ENCODE measurements at regions not wholly inside any gene's neighbourhood (a gene's known extent, or its start where the extent isn't known, plus 50 kb on each side); places are given as distances from the start of the nearest gene placed in this dataset.

DNA sequence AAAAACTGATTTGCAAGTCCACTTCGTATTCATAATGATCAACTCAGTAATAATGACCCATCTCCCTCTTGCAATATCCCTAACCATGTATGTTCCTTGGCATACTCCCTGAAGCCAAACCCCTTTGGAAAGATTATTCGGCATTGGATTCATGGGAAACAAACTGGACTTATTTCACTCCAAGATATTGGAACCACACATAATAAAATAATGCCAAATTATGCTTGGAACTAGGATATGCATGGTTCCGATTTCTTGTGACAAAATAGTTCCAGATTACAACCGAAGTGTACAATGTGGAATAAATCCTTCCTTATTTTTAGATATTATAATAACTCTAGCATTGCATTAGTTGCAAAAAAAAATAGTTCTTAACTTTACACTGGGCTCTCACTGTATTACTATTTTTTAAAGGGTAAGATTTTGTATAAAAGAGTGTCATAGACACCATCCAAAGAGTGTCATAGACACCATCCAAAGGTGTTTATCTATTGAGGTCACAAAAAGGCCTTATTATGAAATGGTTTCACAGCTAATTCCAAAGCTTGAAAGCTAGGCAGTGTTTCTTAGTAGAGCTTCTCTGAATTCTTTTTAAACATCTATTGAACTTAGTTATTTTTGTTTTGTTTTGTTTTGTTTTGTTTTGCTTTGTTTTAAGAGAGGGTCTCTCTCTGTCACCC lies 410.9 kb upstream of the JARID2 start:
- no peak for DNase-seq (ENCODE audit: low spot score)

DNA sequence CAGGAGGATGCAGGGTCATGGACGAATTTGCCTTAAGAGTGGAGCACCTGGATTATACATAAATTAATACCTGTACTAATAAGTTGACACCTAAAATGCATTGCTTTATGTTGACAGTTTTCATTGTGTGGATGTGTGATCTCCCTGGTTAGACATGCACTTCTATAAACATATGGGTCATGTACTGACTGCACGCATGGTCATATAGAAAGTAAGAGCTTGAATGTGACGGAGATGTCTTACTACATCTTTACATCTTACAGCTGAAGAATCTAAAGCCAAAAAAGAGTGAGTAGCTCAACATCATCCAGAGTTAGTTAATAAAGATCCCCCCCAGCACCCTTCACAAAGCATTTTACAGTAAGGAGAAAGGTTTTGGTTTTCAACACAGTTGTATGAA lies 408.4 kb upstream of the JARID2 start:
- DNase-seq (ENCODE audit: low spot score) = no peak

DNA sequence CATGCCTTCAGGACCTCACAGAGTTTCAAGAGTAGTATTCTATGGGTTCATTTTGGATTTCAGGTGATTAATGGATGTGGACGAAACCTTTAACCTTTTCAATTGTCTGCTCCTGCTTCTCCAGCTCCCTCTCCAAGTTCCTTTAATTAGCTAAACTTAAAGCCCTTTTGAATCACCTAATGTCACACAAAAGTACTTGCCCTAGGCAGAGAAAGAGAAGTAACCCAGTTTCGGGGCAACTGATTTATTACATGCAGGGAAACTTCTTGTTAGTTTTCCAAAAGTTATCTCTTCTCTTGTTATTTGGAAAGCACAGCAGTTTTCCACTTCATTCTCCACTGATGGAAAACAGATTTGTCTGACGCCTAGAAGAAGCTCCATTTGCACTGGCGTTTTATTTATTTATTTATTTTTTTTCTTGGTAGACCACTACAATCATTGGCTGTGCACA lies 407.7 kb upstream of the JARID2 start:
- DNase-seq (ENCODE audit: low spot score) = no peak

DNA sequence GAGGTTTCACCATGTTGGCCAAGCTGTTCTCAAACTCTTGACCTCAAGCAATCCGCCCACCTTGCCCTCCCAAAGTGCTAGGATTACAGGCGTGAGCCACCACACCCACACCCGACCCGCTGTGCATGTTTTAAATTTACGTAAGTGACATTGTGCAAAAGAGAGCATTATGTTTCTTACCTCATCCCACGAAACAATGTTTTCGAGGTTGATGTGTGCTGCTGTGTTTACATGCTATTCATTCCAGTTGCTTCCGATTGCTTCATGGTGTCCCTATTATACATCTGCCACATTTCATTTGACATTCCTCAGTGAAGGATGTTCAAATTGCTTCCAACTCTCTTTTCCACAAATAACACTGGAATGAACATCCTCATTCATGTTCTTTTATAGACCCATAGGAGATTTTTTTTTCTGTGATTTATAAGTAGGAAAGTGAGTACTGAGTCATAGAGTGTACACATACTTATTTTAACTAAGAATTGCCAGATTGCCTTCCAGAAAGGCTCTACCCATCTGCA lies 403.9 kb upstream of the JARID2 start:
- no peak for DNase-seq (ENCODE audit: low spot score)

- no peak for DNase-seq (ENCODE audit: low spot score)
These were observed 401.5 kb upstream of the JARID2 start for GRCh38 chr6:14844411-14844810.

DNA sequence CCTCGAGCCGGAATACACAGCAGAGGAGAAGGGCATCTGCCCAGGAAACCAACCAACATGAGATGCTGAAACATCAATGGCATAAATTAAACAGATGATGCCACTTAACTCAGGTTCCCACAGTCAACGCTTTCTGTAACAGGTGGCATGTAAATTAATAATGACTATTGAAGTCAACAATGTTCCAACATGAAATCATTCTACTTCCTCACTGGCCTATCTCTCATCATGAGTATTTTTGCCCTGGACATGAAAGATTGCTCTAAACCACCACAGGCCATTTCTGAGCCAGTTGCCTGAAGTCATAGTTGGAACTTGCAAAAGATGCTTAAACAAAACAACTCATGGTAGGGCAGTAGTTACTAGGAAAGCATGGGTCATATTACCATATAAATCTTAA lies 397.9 kb upstream of the JARID2 start:
- no peak for DNase-seq (ENCODE audit: low spot score)

GRCh38 chr6:14849185-14849584 lies 396.7 kb upstream of the JARID2 start:
- no peak for DNase-seq (ENCODE audit: low spot score)

DNA sequence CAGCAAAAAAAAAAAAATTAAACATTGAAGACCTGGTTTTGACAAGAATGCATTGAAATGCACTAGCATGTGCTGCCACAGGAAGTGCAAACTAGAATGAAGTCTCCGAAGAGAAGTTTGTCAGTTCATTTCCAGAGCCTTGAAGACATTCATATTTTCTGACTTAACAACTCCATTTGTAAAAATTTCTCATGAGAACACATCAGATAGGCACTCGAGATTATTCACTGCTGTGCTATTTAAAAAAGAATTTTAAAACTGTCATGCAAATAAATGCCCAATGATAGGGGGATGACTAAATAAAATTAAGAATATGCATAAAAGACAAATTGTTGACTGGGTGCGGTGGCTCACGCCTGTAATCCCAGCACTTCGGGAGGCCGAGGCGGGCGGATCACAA lies 394.6 kb upstream of the JARID2 start:
- no peak for DNase-seq (ENCODE audit: low spot score)

DNA sequence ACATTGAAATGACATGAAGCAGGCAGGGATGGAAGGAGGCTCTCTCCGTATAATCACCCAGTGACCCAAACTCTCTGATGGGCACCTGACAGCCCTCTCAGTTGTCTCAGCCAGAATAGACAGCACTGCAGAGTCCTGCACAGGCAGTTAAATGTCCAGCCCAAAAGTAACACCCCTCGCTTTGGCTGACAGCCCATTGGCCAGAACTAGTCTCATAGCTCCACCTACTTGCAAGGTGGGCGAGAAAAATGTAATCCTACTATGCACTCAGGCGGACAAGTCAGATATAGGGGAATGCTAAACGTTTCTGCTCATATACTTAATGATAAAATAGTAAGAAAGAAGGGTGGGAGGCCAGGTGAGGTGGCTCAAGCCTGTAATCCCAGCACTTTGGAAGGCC lies 393.5 kb upstream of the JARID2 start:
- no peak for DNase-seq (ENCODE audit: low spot score)

- DNase-seq (ENCODE audit: low spot score) = no peak
These were observed 389.7 kb upstream of the JARID2 start for GRCh38 chr6:14856177-14856576.

DNA sequence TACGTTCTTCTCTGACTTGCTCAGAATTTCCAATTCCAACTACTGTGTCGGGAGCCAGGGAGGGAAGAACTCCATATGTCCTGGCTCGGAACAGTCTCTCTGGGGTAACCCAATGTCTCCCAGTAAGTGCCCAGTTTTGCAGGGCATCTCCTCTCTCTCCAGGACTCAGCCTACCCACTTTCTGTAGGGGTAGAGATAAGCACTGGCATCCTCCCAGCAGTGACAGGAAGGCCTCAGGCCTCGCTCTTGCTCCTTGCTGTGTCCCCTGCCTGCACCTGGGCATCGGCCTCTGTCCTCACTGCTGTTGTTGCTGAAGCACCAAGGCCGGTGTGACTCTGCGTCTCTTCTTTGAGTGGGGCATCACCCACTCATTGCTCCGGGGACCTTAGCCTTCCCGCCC lies 388.9 kb upstream of the JARID2 start:
- no peak for DNase-seq (ENCODE audit: low spot score)

DNA sequence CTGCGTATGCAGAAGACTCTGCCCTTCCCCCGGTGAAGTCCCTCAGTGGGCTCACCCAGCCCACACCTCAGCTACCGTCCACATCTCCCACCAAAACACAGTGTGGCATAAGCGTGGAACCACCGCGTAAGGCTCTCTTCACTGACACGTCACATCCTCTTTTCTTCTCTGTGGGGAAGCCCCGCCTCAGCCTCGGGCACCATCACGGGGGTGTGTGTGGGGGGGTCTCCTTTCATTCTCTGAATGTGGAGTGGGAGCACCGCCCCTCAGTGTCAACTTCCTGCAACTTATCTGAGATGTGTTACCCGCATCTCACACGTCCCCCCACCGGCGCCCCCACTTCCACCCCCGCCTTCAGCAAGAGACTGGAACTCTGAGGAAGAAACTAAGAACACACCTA lies 388.4 kb upstream of the JARID2 start:
- no peak for DNase-seq (ENCODE audit: low spot score)

- DNase-seq (ENCODE audit: low spot score) = no peak
These were observed 387.1 kb upstream of the JARID2 start for GRCh38 chr6:14858808-14859207.

DNA sequence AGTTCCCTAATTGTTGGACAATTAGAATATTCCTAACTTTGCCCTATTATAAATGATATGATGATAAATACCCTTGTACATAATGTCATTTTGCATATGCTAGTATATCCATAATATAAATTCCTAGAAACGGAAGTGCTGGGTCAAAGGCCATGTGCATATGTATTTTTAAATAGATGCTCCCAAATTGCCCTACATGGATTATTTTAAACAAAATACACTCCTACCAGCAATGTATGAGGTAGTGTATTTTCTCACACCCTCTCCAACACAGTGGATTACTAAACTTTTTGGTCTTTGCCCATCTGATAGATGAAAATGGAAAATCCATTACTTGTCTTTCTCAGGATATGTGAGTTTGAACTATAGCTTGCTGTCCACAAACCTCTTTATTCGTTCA lies 385.1 kb upstream of the JARID2 start:
- DNase-seq (ENCODE audit: low spot score) = no peak

- DNase-seq (ENCODE audit: low spot score) = no peak
These were observed 384.4 kb upstream of the JARID2 start for GRCh38 chr6:14861491-14861943.

DNA sequence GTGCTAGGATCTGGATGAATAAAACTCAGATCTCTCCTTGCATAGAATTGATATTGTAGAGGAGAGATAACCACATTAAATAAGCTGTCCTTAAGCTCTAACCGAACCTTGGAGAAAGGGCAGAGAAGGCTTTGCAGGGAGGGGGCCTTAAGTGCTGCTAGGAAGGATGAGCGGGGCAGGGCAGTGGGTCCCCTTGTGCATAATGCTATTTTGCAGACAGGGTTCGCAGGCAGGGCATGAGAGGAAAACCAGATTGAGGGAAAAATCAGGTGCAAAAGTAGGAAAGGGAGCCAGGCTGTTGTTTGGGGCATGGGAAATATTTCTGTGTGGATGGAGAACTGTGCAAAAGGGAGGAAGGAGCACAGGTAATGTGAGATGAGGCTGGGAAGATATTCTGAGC lies 383.0 kb upstream of the JARID2 start:
- DNase-seq (ENCODE audit: low spot score) = no peak

- DNase-seq (ENCODE audit: low spot score) = peak; percentile 56
These were observed 381.7 kb upstream of the JARID2 start for GRCh38 chr6:14863902-14864850.

- no peak for DNase-seq (ENCODE audit: low spot score)
These were observed 380.3 kb upstream of the JARID2 start for GRCh38 chr6:14865531-14866100.

DNA sequence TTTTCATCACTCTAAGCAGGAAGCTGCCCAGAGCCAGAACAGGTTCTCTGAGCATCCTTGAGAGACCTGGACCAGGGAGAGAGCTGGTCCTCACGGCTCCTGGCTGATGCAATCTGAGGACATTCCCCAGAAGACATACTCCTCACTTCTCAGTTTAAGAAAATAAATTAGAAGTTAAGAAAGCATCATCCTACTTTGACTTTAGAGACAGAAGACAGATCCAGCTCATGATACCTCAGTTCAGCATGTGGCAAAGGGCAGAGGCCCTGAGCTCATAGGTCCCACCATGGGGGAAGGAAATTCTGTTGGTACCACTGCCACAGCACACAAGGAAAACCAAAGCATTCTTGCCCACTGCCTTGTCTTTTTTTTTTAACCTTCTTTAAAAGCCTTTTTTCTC lies 378.1 kb upstream of the JARID2 start:
- DNase-seq (ENCODE audit: low spot score) = no peak

- DNase-seq (ENCODE audit: low spot score) = no peak
These were observed 374.6 kb upstream of the JARID2 start for GRCh38 chr6:14871221-14871620.

DNA sequence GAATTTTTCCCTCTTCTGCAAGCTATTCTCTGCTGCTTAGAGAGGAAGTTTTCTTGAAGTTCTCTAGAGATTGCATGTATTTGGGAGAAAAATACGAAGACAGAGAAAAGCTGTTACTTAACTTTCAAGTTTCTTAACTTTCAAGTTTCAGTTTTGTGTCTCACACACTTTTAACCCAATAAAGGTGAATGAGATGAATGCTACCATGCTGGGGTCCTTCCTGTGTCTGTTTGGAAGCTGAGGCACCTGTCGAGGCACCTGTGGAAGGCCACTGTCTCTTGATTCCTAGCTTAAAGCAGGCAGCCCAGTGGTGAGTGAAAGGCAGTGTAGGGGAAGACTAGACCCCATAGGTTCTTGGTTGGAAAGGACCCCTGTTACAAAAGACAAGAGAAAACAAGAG lies 372.8 kb upstream of the JARID2 start:
- DNase-seq (ENCODE audit: low spot score) = no peak

GRCh38 chr6:14873781-14874441 lies 372.0 kb upstream of the JARID2 start:
- DNase-seq (ENCODE audit: low spot score) = no peak
